ENCODE measurements at regions not wholly inside any gene's neighbourhood (a gene's known extent, or its start where the extent isn't known, plus 50 kb on each side); places are given as distances from the start of the nearest gene placed in this dataset.

- DNase-seq (ENCODE audit: low read depth, low spot score), result no peak
- no CpG with 5 or more reads among the region's 2 CpGs for WGBS (ENCODE audit: insufficient coverage, insufficient read length)
- no peak overlapping the region for H3K27ac ChIP-seq (ENCODE audit: low read length)
- no peaks in the 10 kb centered on the region for H3K4me1 ChIP-seq (ENCODE audit: control insufficient read depth, insufficient read depth, low read length)
- no peaks in the 10 kb centered on the region for H3K9me3 ChIP-seq (ENCODE audit: control insufficient read depth, insufficient read depth, low read length)
- H3K4me3 ChIP-seq (ENCODE audit: low read length), result no peak overlapping the region
- H3K36me3 ChIP-seq (ENCODE audit: control insufficient read depth, insufficient read depth, low read length), result no peaks in the 10 kb centered on the region
- H3K27me3 ChIP-seq (ENCODE audit: control insufficient read depth, insufficient read depth, low read length), result no peaks in the 10 kb centered on the region
These were observed 1271.0 kb downstream of the RAPGEF2 start for GRCh38 chr4:160373911-160374310.

- no peak overlapping the region for H3K4me3 ChIP-seq (ENCODE audit: low read length)
- DNase-seq (ENCODE audit: low read depth, low spot score), result no peak
- WGBS (ENCODE audit: insufficient coverage, insufficient read length), result no CpG with 5 or more reads among the region's 2 CpGs
These were observed 1273.0 kb downstream of the RAPGEF2 start for GRCh38 chr4:160375772-160376452.

GRCh38 chr4:160386846-160387245 is 1284.0 kb downstream of the RAPGEF2 start:
- Histone ChIP-seq H3K4me3 (ENCODE audit: low read length) (no peak overlapping the region), H3K9me3 (ENCODE audit: control insufficient read depth, insufficient read depth, low read length) (no peaks in the 10 kb centered on the region), H3K27ac (ENCODE audit: low read length) (no peak overlapping the region), H3K4me1 (ENCODE audit: control insufficient read depth, insufficient read depth, low read length) (no peaks in the 10 kb centered on the region), H3K36me3 (ENCODE audit: control insufficient read depth, insufficient read depth, low read length) (no peaks in the 10 kb centered on the region; the same call in 1 of the 2 replicates), H3K27me3 (ENCODE audit: control insufficient read depth, insufficient read depth, low read length) (no peaks in the 10 kb centered on the region)
- DNase-seq (ENCODE audit: low read depth, low spot score), result no peak

More at GRCh38 chr4:160375772-160376452, 1273.0 kb downstream of the RAPGEF2 start:
- Histone ChIP-seq H3K9me3 (ENCODE audit: control insufficient read depth, insufficient read depth, low read length) (no peaks in the 10 kb centered on the region), H3K27ac (ENCODE audit: low read length) (no peak overlapping the region), H3K4me1 (ENCODE audit: control insufficient read depth, insufficient read depth, low read length) (no peaks in the 10 kb centered on the region), H3K36me3 (ENCODE audit: control insufficient read depth, insufficient read depth, low read length) (no peaks in the 10 kb centered on the region), H3K27me3 (ENCODE audit: control insufficient read depth, insufficient read depth, low read length) (no peaks in the 10 kb centered on the region)

- no peak for DNase-seq (ENCODE audit: low read depth, low spot score)
- no peaks in the 10 kb centered on the region for H3K4me1 ChIP-seq (ENCODE audit: control insufficient read depth, insufficient read depth, low read length)
- H3K4me3 ChIP-seq (ENCODE audit: low read length), result no peak overlapping the region
- H3K9me3 ChIP-seq (ENCODE audit: control insufficient read depth, insufficient read depth, low read length), result no peaks in the 10 kb centered on the region
- WGBS (ENCODE audit: insufficient coverage, insufficient read length), result no CpG with 5 or more reads among the region's 3 CpGs
- H3K27me3 ChIP-seq (ENCODE audit: control insufficient read depth, insufficient read depth, low read length), result no peaks in the 10 kb centered on the region
- H3K36me3 ChIP-seq (ENCODE audit: control insufficient read depth, insufficient read depth, low read length), result no peaks in the 10 kb centered on the region
- H3K27ac ChIP-seq (ENCODE audit: low read length), result no peak overlapping the region
These were observed 1296.9 kb downstream of the RAPGEF2 start for GRCh38 chr4:160399826-160400225.

GRCh38 chr4:160403081-160403480 is 1300.2 kb downstream of the RAPGEF2 start:
- no CpG with 5 or more reads among the region's 2 CpGs for WGBS (ENCODE audit: insufficient coverage, insufficient read length)
- Histone ChIP-seq H3K9me3 (ENCODE audit: control insufficient read depth, insufficient read depth, low read length) (no peaks in the 10 kb centered on the region), H3K4me1 (ENCODE audit: control insufficient read depth, insufficient read depth, low read length) (no peaks in the 10 kb centered on the region), H3K36me3 (ENCODE audit: control insufficient read depth, insufficient read depth, low read length) (no peaks in the 10 kb centered on the region), H3K4me3 (ENCODE audit: low read length) (no peak overlapping the region), H3K27ac (ENCODE audit: low read length) (no peak overlapping the region), H3K27me3 (ENCODE audit: control insufficient read depth, insufficient read depth, low read length) (no peaks in the 10 kb centered on the region)
- DNase-seq (ENCODE audit: low read depth, low spot score), result no peak

DNA sequence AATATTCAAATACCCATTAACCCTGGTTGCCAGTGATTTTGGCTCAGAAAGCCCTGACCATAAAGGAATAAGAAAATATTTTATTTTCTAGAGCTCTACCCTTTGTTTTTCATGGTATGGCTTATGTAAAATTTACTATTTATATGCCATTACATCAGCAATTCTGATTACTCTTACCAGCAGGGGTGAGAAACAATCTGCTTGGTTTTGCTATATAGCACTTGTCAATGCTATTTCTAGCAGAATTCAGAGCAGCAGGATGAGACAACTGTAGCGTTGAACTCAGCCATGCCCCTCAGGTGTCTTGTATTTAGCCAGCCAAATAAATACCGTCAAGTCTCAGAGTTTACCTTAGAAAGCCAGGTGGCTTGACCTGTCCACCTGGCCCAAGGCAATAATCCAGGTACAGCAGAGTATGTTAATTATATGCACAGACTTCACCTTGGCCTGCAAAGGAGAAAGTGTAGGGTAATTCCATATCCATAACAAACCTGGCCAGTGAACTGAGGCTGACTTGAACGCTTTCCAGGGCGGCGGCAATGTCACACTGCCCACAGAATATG is 1303.5 kb downstream of the RAPGEF2 start:
- Histone ChIP-seq H3K27me3 (ENCODE audit: control insufficient read depth, insufficient read depth, low read length) (no peaks in the 10 kb centered on the region), H3K36me3 (ENCODE audit: control insufficient read depth, insufficient read depth, low read length) (no peaks in the 10 kb centered on the region), H3K9me3 (ENCODE audit: control insufficient read depth, insufficient read depth, low read length) (no peaks in the 10 kb centered on the region), H3K27ac (ENCODE audit: low read length) (no peak overlapping the region), H3K4me3 (ENCODE audit: low read length) (no peak overlapping the region), H3K4me1 (ENCODE audit: control insufficient read depth, insufficient read depth, low read length) (no peaks in the 10 kb centered on the region)
- DNase-seq (ENCODE audit: low read depth, low spot score), result no peak
- WGBS (ENCODE audit: insufficient coverage, insufficient read length), result no CpG with 5 or more reads among the region's 5 CpGs

- no CpG with 5 or more reads among the region's 5 CpGs for WGBS (ENCODE audit: insufficient coverage, insufficient read length)
These were observed 1311.6 kb downstream of the RAPGEF2 start for GRCh38 chr4:160414496-160414895.

GRCh38 chr4:160423879-160424451 is 1321.1 kb downstream of the RAPGEF2 start:
- no CpG with 5 or more reads among the region's 6 CpGs for WGBS (ENCODE audit: insufficient coverage, insufficient read length)
- no peak overlapping the region for H3K27ac ChIP-seq (ENCODE audit: low read length)
- no peaks in the 10 kb centered on the region for H3K27me3 ChIP-seq (ENCODE audit: control insufficient read depth, insufficient read depth, low read length)
- no peaks in the 10 kb centered on the region for H3K4me1 ChIP-seq (ENCODE audit: control insufficient read depth, insufficient read depth, low read length)
- no peaks in the 10 kb centered on the region for H3K9me3 ChIP-seq (ENCODE audit: control insufficient read depth, insufficient read depth, low read length)
- H3K36me3 ChIP-seq (ENCODE audit: control insufficient read depth, insufficient read depth, low read length), result no peaks in the 10 kb centered on the region
- H3K4me3 ChIP-seq (ENCODE audit: low read length), result no peak overlapping the region
- DNase-seq (ENCODE audit: low read depth, low spot score), result no peak

More at GRCh38 chr4:160414496-160414895, 1311.6 kb downstream of the RAPGEF2 start:
- Histone ChIP-seq H3K4me3 (ENCODE audit: low read length) (no peak overlapping the region), H3K27ac (ENCODE audit: low read length) (no peak overlapping the region), H3K9me3 (ENCODE audit: control insufficient read depth, insufficient read depth, low read length) (no peaks in the 10 kb centered on the region), H3K4me1 (ENCODE audit: control insufficient read depth, insufficient read depth, low read length) (no peaks in the 10 kb centered on the region), H3K36me3 (ENCODE audit: control insufficient read depth, insufficient read depth, low read length) (no peaks in the 10 kb centered on the region), H3K27me3 (ENCODE audit: control insufficient read depth, insufficient read depth, low read length) (no peaks in the 10 kb centered on the region)
- DNase-seq (ENCODE audit: low read depth, low spot score), result no peak

DNA sequence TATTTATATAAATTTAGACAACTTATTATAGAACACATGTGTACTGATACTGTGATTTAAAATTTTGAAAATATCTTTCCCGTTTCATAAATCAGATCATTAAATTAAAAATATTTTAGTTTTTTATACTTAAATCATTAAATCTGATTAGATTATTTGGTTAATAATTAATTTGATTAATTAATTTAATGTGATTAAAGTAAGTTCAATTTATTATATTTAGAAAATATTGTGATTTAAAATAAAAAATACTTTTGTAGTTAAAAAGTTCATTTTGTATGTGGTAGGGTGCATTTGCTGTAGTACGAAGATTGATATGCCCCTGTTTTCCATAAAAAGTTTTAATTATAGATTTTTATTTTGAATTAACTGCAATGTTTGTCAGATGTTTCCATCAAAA is 1323.4 kb downstream of the RAPGEF2 start:
- no peak for DNase-seq (ENCODE audit: low read depth, low spot score)
- H3K4me1 ChIP-seq (ENCODE audit: control insufficient read depth, insufficient read depth, low read length), result no peaks in the 10 kb centered on the region
- H3K36me3 ChIP-seq (ENCODE audit: control insufficient read depth, insufficient read depth, low read length), result no peaks in the 10 kb centered on the region
- 100% methylated on average over 1 of the region's 2 CpGs for WGBS (ENCODE audit: insufficient coverage, insufficient read length)
- H3K9me3 ChIP-seq (ENCODE audit: control insufficient read depth, insufficient read depth, low read length), result no peaks in the 10 kb centered on the region
- no peaks in the 10 kb centered on the region for H3K27me3 ChIP-seq (ENCODE audit: control insufficient read depth, insufficient read depth, low read length)
- H3K4me3 ChIP-seq (ENCODE audit: low read length), result no peak overlapping the region
- no peak overlapping the region for H3K27ac ChIP-seq (ENCODE audit: low read length)

DNA sequence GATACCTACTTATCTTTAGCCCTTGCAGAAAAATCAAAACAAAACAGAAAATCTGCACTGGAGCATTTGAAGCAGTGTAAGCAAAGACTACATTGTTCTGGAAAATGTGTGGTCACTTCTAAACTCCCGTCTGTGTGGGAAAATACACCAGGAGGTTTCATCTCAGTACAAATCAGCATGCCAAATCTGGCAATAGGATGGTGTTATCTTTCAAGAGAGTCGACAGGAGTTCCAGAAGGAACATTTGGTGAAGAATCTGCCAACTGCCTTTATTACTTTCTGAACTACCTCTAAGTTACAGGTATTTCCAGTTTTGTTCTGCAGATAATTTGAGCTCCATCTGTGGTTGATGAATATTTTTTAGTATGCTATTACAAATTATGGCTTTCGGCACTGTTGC is 1348.0 kb downstream of the RAPGEF2 start:
- no peak overlapping the region for H3K4me3 ChIP-seq (ENCODE audit: low read length)
- WGBS (ENCODE audit: insufficient coverage, insufficient read length), result no CpG with 5 or more reads among the region's 3 CpGs
- H3K9me3 ChIP-seq (ENCODE audit: control insufficient read depth, insufficient read depth, low read length), result no peaks in the 10 kb centered on the region
- no peak for DNase-seq (ENCODE audit: low read depth, low spot score)
- no peak overlapping the region for H3K27ac ChIP-seq (ENCODE audit: low read length)
- no peaks in the 10 kb centered on the region for H3K36me3 ChIP-seq (ENCODE audit: control insufficient read depth, insufficient read depth, low read length)
- no peaks in the 10 kb centered on the region for H3K27me3 ChIP-seq (ENCODE audit: control insufficient read depth, insufficient read depth, low read length)
- no peaks in the 10 kb centered on the region for H3K4me1 ChIP-seq (ENCODE audit: control insufficient read depth, insufficient read depth, low read length)

Measured in iPS DF 6.9 (cell line).